CD4-positive, alpha-beta T cell treated with Interleukin-1 beta for 1 hour (primary cell): ENCODE measurements at regions not wholly inside any gene's neighbourhood (a gene's known extent, or its start where the extent isn't known, plus 50 kb on each side); places are given as distances from the start of the nearest gene placed in this dataset.
"Not testable (repeated sequence)": the region's sequence is repeated elsewhere in the genome, so short reads cannot be mapped to it uniquely, and the experiment has no call there.

Experiments used
- DNase-seq, 2 donors: peaks; one replicate each; pipeline ENCODE4 v3.0.0-alpha.2; 2020 to 2022

- no peak for DNase-seq
These were observed 495.5 kb upstream of the MAP3K7 start for GRCh38 chr6:91082311-91082832.

DNA sequence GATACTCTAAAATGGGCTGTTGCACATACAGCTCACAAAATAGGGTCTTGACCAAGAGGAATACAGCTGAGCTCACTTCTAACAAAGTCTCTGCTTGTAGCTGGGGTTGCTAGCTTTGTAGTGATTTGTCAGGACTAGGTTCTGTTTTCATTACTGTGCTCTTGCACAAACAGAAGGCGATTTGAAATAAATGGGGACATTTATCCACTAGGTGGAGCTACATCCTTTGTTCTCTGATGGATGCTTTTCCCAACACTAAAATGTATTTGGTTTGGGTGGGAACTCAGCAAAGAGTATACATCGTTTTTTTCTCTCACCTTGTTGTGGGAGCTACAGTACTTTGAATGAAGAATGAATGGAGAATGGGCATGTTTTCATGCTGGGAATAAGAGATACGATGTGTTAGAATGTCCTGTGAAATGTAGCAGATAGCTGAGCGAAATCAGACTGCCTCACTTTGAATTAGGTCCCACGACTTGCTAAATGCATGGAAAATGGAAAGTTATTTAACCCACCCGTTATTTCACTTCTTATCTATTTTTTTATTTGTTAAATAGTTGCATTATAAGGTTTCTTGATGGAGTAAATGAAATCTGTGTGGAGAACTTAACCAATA lies 494.7 kb upstream of the MAP3K7 start:
- DNase-seq: no peak

- no peak for DNase-seq
These were observed 494.0 kb upstream of the MAP3K7 start for GRCh38 chr6:91080871-91081270.

DNA sequence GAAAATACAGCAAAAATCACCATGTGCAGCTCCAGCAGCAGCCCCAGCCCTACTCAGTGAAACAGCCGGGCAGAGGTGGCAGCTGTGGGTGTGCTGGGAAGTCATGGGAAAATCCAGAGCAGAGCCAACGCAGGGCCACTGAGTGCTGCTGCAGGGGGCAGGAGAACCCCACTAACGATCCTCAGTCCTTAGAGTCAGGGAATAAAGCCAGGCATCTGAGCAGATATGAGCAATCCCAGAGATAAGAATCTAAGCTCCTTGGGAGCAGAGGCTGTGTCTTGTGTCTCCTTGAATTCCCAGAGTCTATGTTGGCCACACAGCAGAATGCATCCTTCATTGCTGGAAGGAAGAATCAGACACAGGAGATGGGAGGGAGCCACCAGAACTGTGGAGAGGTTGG lies 493.1 kb upstream of the MAP3K7 start:
- DNase-seq: no peak

DNA sequence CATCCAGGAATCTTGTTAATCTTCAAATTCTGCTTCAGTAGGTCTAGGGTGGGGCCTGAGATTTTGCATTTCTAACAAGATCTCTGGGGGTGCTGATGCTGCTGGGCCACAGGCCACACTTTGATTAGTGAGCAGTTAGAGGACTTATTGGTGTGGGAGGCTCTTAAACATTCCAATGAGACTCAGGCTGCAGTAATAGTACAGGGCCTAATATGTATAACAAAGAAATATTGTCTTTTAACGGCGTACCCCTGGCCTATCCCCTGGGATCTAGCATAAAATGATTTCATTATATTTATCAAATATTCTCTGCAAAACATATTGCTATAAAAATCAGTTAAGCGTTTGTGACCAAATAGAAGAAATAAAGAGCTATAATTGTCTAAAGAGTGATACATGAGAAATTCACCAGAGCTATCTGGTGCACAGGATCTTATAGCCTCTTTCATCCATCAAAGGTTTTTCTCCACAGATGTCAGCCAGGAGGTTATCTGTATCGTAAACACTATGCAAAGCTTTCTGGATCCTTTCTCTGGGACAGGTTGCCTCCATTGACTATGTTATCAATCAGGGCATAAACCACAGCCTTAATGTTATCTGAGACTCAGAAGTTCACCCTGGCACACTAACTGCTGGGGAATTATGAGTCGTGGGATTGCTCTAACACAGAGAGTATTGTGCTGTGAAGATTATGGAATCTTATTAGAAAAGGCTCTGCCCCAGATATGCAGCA lies 488.5 kb upstream of the MAP3K7 start:
- no peak for DNase-seq

- DNase-seq: no peak
These were observed 476.5 kb upstream of the MAP3K7 start for GRCh38 chr6:91063362-91063761.

DNA sequence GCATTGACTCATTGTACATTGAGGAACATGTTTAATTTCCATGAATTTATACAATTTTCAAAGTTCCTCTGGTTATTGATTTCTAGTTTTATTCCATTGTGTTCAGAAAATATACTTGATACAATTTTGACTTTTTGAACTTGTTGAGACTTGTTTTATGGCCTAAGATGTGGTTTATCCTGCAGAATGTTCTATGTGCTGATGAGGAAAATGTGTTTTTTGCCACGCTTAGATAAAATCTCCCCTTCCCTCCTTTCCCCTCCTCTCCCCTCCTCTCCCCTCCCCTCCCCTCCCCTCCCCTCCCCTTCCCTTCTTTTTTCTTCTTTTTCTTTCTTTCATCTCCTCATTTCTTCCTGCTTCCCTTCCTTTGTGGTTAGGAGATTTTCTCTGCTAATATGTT lies 470.8 kb upstream of the MAP3K7 start:
- no peak for DNase-seq

- DNase-seq: no peak
These were observed 469.1 kb upstream of the MAP3K7 start for GRCh38 chr6:91055959-91056358.

- not testable (repeated sequence) for DNase-seq
These were observed 465.9 kb upstream of the MAP3K7 start for GRCh38 chr6:91052473-91053450.

GRCh38 chr6:91045161-91045560 lies 458.3 kb upstream of the MAP3K7 start:
- DNase-seq: no peak

- no peak for DNase-seq
These were observed 456.9 kb upstream of the MAP3K7 start for GRCh38 chr6:91043751-91044150.

- no peak for DNase-seq
These were observed 455.8 kb upstream of the MAP3K7 start for GRCh38 chr6:91042656-91043055.

DNA sequence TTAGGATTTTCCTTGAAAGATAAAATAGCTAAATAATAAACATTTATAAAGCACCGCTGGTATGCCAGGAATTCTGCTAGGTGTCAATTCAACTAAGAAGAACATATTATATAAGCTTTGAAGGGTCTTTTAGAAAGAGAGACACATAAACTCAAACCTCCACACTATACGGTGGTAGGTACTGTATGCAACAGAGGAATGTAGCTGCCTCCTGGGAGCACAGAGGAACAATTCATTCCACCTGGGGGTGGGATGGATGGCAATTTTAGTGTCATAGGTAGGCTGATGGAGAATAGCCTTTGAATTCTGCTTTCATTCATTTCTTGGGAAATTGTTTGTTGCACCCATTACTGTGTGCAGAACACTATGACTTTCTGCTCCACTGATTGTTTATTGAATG lies 447.1 kb upstream of the MAP3K7 start:
- DNase-seq: no peak

DNA sequence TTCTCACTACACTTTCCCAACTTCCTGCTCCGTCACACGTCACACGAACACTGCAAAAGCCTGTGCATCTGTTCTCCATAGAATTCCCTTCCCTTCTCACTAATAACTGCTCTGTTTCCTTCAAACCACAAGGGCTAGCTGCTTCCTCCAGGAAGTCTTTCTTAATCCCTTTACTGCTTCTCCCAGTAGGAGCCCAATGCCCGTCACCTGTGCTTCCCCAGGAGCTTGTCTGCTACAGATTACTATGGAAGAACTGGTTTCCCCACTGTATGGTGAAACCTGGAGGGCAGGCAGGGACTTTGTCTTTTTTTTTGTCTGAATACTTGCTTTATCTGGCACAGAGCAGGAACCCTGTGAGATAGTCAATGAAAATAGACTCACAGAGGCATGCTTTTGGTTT lies 444.7 kb upstream of the MAP3K7 start:
- no peak for DNase-seq

DNA sequence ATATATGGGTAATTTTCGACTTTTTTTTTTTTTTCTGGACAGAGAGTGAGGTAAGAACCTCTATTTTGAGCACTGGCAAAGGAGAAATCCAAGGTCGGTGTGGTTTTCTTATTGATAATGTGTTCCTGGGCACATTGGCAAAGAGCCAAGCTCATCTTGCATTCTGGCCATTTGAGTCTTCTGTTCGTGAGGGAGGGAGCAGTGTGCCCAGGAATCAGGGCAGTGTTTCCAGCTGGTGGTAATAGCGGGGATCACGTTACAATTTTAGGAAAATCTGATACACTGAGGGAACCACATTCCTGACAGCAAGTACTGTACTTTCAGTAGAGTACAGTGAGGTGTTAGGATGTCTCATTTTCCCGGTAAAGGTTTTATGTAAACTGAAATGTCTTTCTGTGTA lies 442.3 kb upstream of the MAP3K7 start:
- no peak for DNase-seq

GRCh38 chr6:91023529-91023928 lies 436.7 kb upstream of the MAP3K7 start:
- DNase-seq: no peak

GRCh38 chr6:91020744-91021143 lies 433.9 kb upstream of the MAP3K7 start:
- no peak for DNase-seq

DNA sequence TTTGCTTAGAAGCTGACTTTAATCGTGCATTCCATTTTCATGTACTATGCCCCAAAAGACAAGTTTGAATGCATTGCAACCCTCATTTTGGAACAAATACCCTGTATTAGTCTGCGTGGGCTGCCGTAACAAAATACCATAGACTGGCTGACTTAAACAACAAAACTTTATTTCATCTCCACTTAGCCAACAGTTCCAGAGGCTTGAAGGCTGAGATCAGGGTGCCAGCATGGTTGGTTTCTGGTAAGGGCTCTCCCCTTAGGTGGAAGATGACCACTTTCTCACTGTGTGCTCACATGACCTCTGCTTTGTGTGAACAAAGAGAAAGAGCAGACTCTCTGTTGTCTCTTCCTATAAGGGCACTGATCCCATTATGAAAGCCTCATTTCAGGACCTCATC lies 431.7 kb upstream of the MAP3K7 start:
- DNase-seq: no peak

DNA sequence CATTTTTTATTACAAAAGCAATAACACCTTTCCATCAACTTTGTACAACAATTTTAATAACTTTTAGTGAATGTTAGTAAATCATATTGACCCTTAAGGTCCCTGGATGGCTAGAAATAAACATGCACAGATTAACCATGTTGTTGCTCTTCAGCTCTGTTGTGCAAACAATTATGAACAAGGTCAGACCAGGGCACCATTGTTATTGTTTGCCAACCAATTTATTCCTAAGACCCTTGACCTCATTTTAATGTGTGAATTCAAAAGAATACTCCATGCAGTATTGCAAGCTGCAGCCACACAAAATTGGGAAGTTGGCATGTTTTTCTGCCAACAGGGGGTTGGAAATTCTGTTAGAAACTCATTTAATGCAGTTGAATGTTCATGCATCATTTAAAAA lies 426.6 kb upstream of the MAP3K7 start:
- no peak for DNase-seq

GRCh38 chr6:90997076-90997475 lies 410.2 kb upstream of the MAP3K7 start:
- no peak for DNase-seq

DNA sequence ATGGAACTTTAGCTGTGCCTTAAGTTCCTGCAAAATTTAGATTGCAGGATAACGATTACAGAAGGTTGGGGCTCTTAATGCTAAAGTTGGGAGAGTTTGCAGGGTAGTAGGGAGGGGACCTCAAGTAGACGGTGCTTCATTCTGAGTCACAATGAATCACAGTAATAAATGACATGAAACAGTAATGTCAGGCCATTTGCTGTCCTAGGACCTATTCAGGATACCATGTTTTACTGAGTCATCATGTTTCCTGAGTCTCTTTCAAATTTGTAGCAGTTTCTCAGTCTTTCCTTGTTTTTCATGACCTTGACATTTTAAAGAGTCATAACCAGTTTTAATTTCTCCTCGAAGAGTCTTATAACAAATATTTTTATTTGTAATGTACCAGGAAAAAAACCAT lies 406.9 kb upstream of the MAP3K7 start:
- DNase-seq: no peak

- DNase-seq: no peak
These were observed 402.9 kb upstream of the MAP3K7 start for GRCh38 chr6:90989763-90990162.

- no peak for DNase-seq
These were observed 397.2 kb upstream of the MAP3K7 start for GRCh38 chr6:90984066-90984465.
